ENCODE measurements at regions not wholly inside any gene's neighbourhood (a gene's known extent, or its start where the extent isn't known, plus 50 kb on each side); places are given as distances from the start of the nearest gene placed in this dataset.

DNA sequence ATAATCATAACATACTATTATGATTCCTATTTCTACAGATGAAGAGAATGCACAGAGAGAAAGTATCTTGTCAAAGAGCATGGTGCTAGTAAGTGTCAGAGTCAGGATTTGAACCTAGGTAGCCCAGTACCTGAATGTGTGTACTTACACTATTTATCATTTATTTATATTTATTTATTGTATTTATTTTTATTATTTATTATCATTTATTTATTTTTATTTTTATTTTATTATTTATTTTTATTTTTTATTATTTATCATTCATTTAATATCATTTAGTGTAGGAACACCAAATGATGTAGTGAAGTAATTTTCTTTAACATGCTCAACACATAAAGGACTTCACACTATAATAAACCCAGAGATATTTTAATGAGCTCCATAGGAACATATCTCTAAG, 209.4 kb upstream of the ZFP42 start:
- Histone ChIP-seq H3K4me3 (ENCODE audit: extremely low read depth, insufficient read depth, low read length, poor library complexity, severe bottlenecking) (no peak overlapping the region), H3K27ac (ENCODE audit: low read depth, low read length, severe bottlenecking) (no peak overlapping the region), H3K36me3 (ENCODE audit: control insufficient read depth, insufficient read depth, low read length) (no peaks in the 10 kb centered on the region), H3K9me3 (ENCODE audit: control insufficient read depth, low read length) (peaks cover 7% of the 10 kb centered on the region), H3K4me1 (ENCODE audit: control insufficient read depth, insufficient read depth, low read length, poor library complexity, severe bottlenecking) (no peaks in the 10 kb centered on the region)

DNA sequence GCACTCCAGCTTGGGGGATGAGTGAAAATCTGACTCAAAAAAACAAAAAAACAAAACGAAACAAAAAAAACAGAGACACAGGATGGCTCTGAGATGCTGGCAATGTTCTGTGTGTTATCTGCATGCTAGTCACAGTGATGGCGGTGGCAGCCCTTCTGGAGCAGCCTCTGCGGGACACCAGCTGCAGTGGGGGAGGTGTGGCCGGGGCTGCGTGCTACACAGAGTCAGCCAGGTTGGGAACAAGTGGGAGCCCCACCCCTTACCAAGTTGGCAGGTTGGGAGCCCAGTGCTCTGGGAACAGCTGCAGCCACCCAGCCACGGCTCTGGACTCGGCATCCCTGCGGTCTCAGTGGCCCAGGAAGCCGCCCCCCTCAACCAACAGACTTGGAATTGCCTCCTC, 206.5 kb upstream of the ZFP42 start:
- H3K36me3 ChIP-seq (ENCODE audit: control insufficient read depth, insufficient read depth, low read length), result no peaks in the 10 kb centered on the region

DNA sequence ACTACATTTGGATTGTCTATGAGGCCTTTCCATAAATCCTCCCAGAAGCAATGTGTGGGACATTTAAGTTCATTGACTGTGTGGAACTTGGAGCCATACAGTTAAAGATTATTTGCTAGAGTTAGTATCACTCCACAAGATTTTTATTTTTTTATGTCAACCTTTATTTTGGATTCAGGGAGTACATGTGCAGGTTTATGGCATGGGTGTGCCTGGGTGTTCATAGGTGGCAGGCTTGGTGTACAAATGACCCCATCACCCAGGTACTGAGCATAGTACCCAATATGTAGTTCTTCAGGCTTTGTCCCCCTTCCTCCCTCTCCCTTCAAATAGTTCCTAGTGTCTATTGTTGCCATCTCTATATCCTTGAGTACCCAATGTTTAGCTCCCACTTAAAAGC, 199.8 kb upstream of the ZFP42 start:
- Histone ChIP-seq H3K4me1 (ENCODE audit: control insufficient read depth, insufficient read depth, low read length, poor library complexity, severe bottlenecking) (no peaks in the 10 kb centered on the region), H3K4me3 (ENCODE audit: extremely low read depth, insufficient read depth, low read length, poor library complexity, severe bottlenecking) (no peak overlapping the region), H3K9me3 (ENCODE audit: control insufficient read depth, low read length) (no peaks in the 10 kb centered on the region), H3K36me3 (ENCODE audit: control insufficient read depth, insufficient read depth, low read length) (no peaks in the 10 kb centered on the region), H3K27ac (ENCODE audit: low read depth, low read length, severe bottlenecking) (no peak overlapping the region)

More for the DNA sequence above, 206.5 kb upstream of the ZFP42 start:
- H3K9me3 ChIP-seq (ENCODE audit: control insufficient read depth, low read length), result peaks cover 7% of the 10 kb centered on the region
- H3K27ac ChIP-seq (ENCODE audit: low read depth, low read length, severe bottlenecking), result no peak overlapping the region
- no peak overlapping the region for H3K4me3 ChIP-seq (ENCODE audit: extremely low read depth, insufficient read depth, low read length, poor library complexity, severe bottlenecking)
- H3K4me1 ChIP-seq (ENCODE audit: control insufficient read depth, insufficient read depth, low read length, poor library complexity, severe bottlenecking), result no peaks in the 10 kb centered on the region
- WGBS, 2 experiments (ENCODE audit: insufficient coverage in 2 of 2), result 88 to 100% methylated on average over 6 of the region's 9 CpGs

DNA sequence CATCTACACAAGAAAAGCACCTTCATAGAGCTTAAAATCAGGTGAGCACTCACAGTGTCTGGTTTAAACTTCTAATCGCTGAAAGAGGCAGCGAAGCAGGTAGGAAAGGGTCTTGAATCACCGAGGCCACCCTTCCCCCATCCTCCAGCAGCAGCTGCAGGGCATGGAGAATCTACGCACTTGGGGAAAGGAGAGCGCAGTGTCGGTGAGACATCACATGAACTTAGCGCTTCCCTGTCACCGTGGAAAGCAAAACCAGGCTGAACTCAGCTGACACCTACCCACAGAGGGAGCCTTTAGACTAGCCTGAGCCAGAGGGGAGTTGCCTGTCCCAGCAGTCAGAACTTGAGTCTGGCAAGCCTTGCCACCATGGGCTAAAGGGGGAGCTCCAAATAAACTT, 197.2 kb upstream of the ZFP42 start:
- Histone ChIP-seq H3K4me3 (ENCODE audit: extremely low read depth, insufficient read depth, low read length, poor library complexity, severe bottlenecking) (no peak overlapping the region), H3K27ac (ENCODE audit: low read depth, low read length, severe bottlenecking) (no peak overlapping the region), H3K9me3 (ENCODE audit: control insufficient read depth, low read length) (no peaks in the 10 kb centered on the region), H3K36me3 (ENCODE audit: control insufficient read depth, insufficient read depth, low read length) (no peaks in the 10 kb centered on the region), H3K4me1 (ENCODE audit: control insufficient read depth, insufficient read depth, low read length, poor library complexity, severe bottlenecking) (no peaks in the 10 kb centered on the region)
- WGBS, 2 experiments (ENCODE audit: insufficient coverage in 2 of 2), result 89 to 94% methylated on average over 7 of the region's 8 CpGs

DNA sequence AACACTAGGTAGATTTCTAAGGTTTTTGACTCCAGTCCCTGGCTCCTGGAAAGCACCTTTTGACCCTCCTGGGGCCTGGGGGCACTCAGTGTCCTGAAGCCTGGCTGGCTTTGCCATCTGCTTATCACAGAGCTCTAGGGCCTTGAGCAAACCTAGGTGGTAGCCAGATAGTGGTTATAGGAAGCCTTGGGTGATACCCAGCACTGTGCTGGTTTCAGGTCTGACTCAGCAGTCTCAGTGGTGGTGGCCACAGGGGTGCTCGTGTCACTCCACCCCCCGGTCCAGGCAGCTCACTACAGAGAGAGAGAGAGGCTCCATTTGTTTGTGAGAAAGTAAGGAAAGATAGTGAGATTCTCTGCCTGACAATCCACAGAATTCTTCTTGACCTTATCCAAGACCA, 195.8 kb upstream of the ZFP42 start:
- no peak overlapping the region for H3K4me3 ChIP-seq (ENCODE audit: extremely low read depth, insufficient read depth, low read length, poor library complexity, severe bottlenecking)
- no peak overlapping the region for H3K27ac ChIP-seq (ENCODE audit: low read depth, low read length, severe bottlenecking)
- no peaks in the 10 kb centered on the region for H3K36me3 ChIP-seq (ENCODE audit: control insufficient read depth, insufficient read depth, low read length)
- WGBS, 2 experiments (ENCODE audit: insufficient coverage in 2 of 2), result 90% methylated on average over 2 of the region's 2 CpGs; no CpG with 5 or more reads in 1 of the 2 experiments
- no peaks in the 10 kb centered on the region for H3K9me3 ChIP-seq (ENCODE audit: control insufficient read depth, low read length)
- H3K4me1 ChIP-seq (ENCODE audit: control insufficient read depth, insufficient read depth, low read length, poor library complexity, severe bottlenecking), result no peaks in the 10 kb centered on the region

DNA sequence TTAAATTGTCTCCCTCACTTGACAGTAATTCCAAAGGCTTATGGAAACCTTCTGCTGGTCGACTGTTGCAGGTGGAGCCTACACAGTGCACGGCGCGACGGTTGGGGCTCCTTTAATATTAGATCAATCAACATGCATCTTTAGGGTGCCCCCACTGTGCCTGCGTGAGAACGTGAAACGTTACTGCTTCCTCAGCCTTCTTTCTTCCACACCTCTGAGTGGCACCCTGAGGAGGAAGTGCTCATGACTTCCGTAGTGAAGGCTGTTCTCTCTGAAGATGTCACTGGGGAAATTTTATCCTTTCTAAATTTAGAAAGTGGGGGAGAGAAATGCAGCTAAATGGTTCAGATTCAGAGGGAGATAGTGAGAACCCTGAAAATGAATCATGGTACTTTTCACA, 184.0 kb upstream of the ZFP42 start:
- Histone ChIP-seq H3K4me3 (ENCODE audit: extremely low read depth, insufficient read depth, low read length, poor library complexity, severe bottlenecking) (no peak overlapping the region), H3K36me3 (ENCODE audit: control insufficient read depth, insufficient read depth, low read length) (no peaks in the 10 kb centered on the region), H3K27ac (ENCODE audit: low read depth, low read length, severe bottlenecking) (no peak overlapping the region), H3K9me3 (ENCODE audit: control insufficient read depth, low read length) (no peaks in the 10 kb centered on the region), H3K4me1 (ENCODE audit: control insufficient read depth, insufficient read depth, low read length, poor library complexity, severe bottlenecking) (no peaks in the 10 kb centered on the region)
- WGBS, 2 experiments (ENCODE audit: insufficient coverage in 2 of 2), result 50 to 70% methylated on average over 2 to 9 of the region's 9 CpGs

DNA sequence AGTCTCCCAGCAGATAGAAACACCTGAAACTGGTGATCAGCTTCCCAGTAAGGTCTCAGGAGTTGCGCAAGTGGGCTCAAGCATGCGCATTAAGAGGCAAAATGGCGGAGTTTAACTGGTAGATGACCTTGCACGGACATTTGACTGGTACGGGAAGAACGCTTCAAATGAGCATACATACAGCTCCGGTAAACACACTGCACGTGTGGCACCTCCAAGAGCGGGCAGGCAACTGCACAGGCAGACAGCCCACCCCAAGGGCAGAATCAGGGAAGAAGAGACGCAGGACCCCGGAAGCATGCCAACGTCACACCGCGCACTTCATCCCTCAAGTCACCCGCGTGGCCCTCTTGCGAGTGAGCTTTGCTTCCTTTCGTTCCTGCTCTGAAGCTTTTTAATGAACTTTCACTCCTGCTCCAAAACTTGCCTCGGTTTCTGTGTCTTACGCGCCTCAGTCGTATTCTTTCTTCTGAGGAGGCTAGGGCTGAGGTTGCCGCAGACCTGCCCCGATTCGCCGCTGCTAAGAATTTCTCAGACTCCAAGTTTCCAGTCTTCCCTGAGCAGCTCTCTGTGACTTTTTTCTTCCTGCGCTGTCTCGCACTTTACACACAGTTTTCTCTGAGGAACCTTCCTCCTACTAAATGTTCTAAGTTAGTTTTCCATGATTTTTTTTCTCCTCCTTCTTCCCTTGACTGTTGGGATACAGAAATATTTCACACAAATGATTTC, 180.7 kb upstream of the ZFP42 start:
- Histone ChIP-seq H3K4me3 (ENCODE audit: extremely low read depth, insufficient read depth, low read length, poor library complexity, severe bottlenecking) (no peak overlapping the region), H3K4me1 (ENCODE audit: control insufficient read depth, insufficient read depth, low read length, poor library complexity, severe bottlenecking) (no peaks in the 10 kb centered on the region), H3K36me3 (ENCODE audit: control insufficient read depth, insufficient read depth, low read length) (no peaks in the 10 kb centered on the region), H3K27ac (ENCODE audit: low read depth, low read length, severe bottlenecking) (no peak overlapping the region), H3K9me3 (ENCODE audit: control insufficient read depth, low read length) (no peaks in the 10 kb centered on the region)
- 93 to 96% methylated on average over 26 to 27 of the region's 28 CpGs for WGBS, 2 experiments (ENCODE audit: insufficient coverage in 2 of 2)

DNA sequence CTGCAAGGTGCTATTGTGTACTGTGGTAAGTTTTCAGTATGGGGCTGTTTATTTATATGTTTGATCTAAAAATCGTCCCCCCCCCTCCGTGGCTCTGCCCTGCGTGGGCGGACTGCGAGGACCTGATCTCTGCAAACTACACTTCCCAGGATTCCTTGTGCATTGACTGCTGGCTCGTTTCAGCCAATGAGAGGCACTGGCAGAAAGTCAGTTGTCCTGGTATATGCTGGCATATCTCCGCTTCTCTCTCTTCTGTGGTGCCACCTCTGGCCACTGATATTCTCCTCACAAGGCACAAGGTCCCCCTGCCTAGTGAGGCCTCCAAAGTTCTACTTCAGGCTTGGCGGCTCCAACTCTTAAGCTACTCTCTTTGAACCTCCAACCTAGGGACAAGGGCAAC, 168.8 kb upstream of the ZFP42 start:
- no peaks in the 10 kb centered on the region for H3K36me3 ChIP-seq (ENCODE audit: control insufficient read depth, insufficient read depth, low read length)
- no peak overlapping the region for H3K27ac ChIP-seq (ENCODE audit: low read depth, low read length, severe bottlenecking)
- no peak overlapping the region for H3K4me3 ChIP-seq (ENCODE audit: extremely low read depth, insufficient read depth, low read length, poor library complexity, severe bottlenecking)
- 83 to 89% methylated on average over 3 to 5 of the region's 8 CpGs for WGBS, 2 experiments (ENCODE audit: insufficient coverage in 2 of 2)
- no peaks in the 10 kb centered on the region for H3K9me3 ChIP-seq (ENCODE audit: control insufficient read depth, low read length)
- H3K4me1 ChIP-seq (ENCODE audit: control insufficient read depth, insufficient read depth, low read length, poor library complexity, severe bottlenecking), result no peaks in the 10 kb centered on the region

DNA sequence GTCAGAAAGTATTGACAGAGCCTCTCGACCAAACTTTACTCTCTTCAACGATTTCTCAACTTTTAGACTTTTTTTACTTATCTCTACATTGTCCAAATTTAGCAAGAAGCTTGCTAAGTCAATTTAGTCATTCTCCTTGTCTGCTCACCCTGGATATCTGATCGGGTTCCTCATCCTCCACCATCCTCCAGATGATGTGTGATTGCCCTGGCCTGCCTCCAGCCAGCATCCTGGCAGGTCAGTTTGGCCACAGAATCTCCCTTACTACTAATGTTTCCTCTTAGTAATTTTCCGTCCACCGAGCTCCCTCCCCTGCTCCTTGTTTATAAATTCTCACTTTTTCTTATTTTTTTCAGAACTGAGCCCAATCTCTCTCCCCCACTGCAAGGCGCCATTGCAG, 167.9 kb upstream of the ZFP42 start:
- no peak overlapping the region for H3K27ac ChIP-seq (ENCODE audit: low read depth, low read length, severe bottlenecking)
- no peaks in the 10 kb centered on the region for H3K4me1 ChIP-seq (ENCODE audit: control insufficient read depth, insufficient read depth, low read length, poor library complexity, severe bottlenecking)
- 86 to 91% methylated on average over 4 to 5 of the region's 6 CpGs for WGBS, 2 experiments (ENCODE audit: insufficient coverage in 2 of 2)
- no peaks in the 10 kb centered on the region for H3K36me3 ChIP-seq (ENCODE audit: control insufficient read depth, insufficient read depth, low read length)
- no peak overlapping the region for H3K4me3 ChIP-seq (ENCODE audit: extremely low read depth, insufficient read depth, low read length, poor library complexity, severe bottlenecking)
- H3K9me3 ChIP-seq (ENCODE audit: control insufficient read depth, low read length), result peaks cover 6% of the 10 kb centered on the region

DNA sequence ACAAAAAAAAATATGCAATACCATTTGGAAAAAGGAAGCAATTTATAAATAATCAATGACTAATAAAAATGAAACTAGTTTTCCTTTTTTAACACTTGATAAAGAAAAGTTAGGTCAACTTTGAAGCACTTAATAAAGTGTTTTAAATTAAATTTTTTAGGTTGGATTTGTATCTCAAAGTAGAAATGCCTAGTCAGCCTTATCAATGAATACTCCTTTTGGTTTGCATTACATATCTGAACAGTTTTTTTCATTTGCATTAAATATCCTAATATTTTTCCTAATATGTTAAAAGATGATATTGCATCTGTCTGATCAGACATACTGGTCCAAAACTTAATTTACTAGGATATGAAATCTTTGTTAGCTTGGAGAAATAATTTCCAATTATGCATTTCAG, 155.8 kb upstream of the ZFP42 start:
- H3K9me3 ChIP-seq (ENCODE audit: control insufficient read depth, low read length), result no peaks in the 10 kb centered on the region
- H3K36me3 ChIP-seq (ENCODE audit: control insufficient read depth, insufficient read depth, low read length), result no peaks in the 10 kb centered on the region
- no peak overlapping the region for H3K4me3 ChIP-seq (ENCODE audit: extremely low read depth, insufficient read depth, low read length, poor library complexity, severe bottlenecking)
- no peak overlapping the region for H3K27ac ChIP-seq (ENCODE audit: low read depth, low read length, severe bottlenecking)
- H3K4me1 ChIP-seq (ENCODE audit: control insufficient read depth, insufficient read depth, low read length, poor library complexity, severe bottlenecking), result no peaks in the 10 kb centered on the region

DNA sequence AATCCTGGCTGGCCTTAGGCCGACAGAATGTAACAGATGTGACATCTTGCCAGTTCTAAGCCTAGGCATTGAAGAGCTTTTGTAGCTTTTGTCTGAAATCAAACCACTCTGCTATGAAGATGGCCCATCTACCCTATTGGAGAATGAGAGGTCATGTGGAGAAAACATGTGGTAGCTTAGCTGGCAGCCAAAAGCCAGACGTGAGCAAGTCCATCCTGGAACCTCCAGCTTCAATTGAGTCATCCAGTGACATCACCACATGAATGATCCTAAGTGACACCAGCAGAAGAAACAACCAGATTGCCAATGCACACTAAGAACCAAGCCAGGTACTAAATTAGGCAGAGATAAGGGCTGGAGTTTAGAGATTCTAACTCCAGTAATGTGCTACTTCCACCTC, 154.8 kb upstream of the ZFP42 start:
- Histone ChIP-seq H3K27ac (ENCODE audit: low read depth, low read length, severe bottlenecking) (no peak overlapping the region), H3K9me3 (ENCODE audit: control insufficient read depth, low read length) (no peaks in the 10 kb centered on the region), H3K36me3 (ENCODE audit: control insufficient read depth, insufficient read depth, low read length) (no peaks in the 10 kb centered on the region), H3K4me1 (ENCODE audit: control insufficient read depth, insufficient read depth, low read length, poor library complexity, severe bottlenecking) (no peaks in the 10 kb centered on the region), H3K4me3 (ENCODE audit: extremely low read depth, insufficient read depth, low read length, poor library complexity, severe bottlenecking) (no peak overlapping the region)
- 80 to 100% methylated on average over 1 to 2 of the region's 2 CpGs for WGBS, 2 experiments (ENCODE audit: insufficient coverage in 2 of 2)
